ENCODE measurements at regions not wholly inside any gene's neighbourhood (a gene's known extent, or its start where the extent isn't known, plus 50 kb on each side); places are given as distances from the start of the nearest gene placed in this dataset.

DNA sequence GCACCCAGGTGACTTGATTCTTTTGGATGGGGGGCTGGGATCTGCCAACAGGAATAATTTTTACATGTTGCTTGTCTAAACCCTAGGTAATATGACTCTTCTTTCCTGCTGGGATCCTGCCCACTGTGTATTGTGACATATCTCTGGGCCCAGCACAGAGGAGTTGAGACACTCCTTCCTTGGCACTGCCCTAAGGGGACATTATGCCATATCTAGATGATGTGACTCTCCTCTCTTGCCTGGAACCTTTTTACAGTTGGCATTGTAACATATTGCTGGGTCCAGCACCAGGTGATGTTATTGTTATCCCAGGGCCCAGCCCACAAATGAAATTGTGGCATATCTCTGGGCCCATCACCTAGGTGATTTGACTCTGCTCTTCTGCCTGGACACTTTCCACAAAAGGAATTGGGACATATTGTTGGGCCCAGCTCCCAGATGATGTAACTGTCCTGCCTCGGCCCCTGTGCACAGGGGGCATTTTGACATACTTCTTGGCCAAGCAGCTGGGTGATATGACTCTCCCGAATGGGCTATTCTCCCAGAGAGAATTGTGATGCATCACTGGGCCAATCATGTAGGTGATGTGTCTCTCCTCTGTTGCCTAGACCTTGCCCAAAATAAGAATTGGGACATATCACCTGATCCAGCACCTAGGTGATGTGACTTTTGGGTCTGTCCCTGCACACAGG lies 1837.7 kb downstream of the TP53TG3F start:
- no peak for DNase-seq

GRCh38 chr16:35298460-35299243 lies 1839.2 kb downstream of the TP53TG3F start:
- no peak for DNase-seq

DNA sequence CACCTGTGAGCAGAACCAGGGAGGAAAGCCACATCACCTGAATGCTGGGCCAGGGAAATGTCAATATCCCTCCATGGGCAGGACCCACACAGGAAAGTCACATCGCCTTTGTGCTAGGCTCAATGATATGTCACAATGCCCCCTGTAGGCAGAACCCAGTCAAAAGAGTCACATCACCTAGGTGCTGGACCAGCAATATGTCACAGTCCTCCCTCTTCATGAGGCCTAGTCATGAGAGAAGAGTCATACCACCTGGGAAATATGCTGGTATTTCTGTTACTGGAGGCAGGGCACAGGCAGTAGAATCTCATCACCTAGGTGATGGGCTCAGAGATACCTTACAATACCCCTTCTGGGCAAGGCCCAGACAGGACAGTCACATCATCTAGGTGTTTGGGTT lies 1843.4 kb downstream of the TP53TG3F start:
- no peak for DNase-seq

DNA sequence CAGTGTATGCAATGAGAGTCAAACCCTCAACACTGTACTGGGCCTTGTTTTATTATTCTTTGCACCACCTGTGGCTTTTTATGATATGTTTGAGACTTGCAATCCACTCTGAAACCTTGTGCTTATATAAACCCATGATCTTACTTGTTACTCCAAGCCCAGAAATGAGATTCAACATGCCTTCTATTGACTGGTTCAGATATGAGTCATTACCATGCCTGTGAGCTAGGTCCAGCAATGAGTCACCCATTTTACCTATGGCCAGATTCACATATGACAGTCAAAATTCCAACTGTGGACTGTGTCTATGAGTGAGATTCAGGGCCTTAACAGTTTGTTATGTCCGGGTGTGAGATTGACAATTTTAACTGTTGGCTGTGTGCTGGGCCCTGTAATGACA lies 1846.1 kb downstream of the TP53TG3F start:
- DNase-seq: no peak

DNA sequence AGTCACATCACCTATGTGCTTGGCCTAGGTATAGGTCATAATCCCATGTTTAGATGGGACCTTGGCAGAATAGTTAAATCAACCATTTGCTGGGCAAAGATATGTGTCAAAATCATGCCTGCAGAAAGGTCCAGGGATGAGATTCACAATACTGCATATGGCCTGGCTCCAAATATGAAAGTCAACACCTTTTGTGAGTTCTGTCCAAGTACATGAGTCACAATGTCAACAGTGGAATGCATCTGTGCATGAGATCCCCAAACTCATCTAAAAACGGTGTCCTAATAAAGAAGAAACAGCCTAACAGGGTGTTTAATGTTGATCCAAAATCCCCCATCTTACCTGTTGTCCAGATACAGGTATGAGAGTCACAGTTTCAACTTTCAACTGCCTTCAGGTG lies 1847.5 kb downstream of the TP53TG3F start:
- no peak for DNase-seq

DNA sequence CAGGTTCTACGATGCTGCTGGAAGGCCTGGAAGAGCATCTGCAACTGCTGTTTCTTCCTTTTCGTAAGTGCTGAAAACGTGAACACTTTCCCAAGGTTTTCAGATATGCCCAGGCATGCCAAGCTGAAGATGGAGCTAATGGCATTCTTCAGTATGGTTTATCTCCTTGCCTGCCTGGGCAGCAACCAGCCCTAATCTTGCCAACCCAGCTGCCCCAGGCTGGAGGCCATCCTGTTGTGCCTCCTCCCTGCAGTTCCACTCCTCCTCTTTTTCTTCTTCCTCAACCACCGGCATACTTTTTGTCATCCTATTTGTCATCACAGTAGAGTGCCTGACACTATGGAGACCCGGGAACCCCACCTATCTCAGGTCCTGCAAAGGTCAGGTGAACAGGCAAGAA lies 1849.3 kb downstream of the TP53TG3F start:
- no peak for DNase-seq

GRCh38 chr16:35310999-35311398 lies 1851.6 kb downstream of the TP53TG3F start:
- DNase-seq: no peak

DNA sequence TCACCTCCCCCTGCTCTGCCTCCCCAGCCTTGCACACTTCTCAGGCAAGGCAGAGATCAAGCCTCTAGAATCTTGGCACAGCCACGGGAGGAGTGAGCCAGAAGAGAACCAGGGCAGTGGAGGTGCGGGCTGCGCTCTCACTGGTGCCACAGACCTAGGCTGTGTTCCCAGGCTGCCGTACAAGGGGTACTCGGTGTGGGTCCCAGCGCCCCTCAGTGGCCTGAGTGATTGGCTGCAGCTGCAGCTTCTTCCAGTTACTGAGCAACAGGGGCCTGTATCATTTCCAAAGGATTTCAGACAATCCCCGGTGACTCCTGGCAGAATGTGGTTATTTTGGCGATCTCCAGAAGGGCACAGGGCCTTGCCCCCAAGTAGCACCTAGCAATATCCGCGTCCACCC lies 1852.1 kb downstream of the TP53TG3F start:
- DNase-seq: no peak

GRCh38 chr16:35314298-35314697 lies 1854.9 kb downstream of the TP53TG3F start:
- no peak for DNase-seq

GRCh38 chr16:35319536-35320192 lies 1860.3 kb downstream of the TP53TG3F start:
- no peak for DNase-seq

DNA sequence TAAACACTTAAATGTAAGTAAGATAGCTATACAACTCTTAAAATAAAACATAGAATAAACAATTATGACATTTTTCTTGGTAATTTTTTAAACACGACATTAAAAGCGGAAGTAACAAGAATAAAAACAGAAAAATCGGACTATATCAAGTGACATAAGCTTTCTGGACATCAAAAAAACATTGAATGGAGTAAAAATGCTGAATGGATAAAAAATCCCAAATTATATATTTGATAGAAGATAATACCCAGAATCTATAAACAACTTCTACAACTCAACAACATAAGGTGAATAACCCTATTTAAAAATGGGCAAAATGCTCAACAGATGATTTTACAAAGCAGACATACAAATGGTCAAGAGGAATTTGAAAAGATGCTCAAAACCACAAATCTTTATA lies 1866.5 kb downstream of the TP53TG3F start:
- no peak for DNase-seq

DNA sequence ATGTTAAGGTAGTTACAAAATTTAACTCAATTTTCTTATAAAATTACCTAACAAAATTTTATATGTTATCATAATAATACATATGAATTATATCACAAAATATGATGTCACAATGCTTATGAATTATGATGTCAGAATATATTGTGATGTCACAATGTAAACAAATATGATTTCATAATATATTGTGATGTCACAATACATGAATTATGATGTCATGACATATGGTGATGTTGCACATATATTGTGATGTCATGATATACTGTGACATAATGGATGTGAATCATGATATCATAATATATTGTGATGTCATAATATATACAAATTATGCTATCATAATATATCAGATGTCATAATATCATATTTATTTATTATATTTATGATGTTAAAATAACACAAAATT lies 1879.9 kb downstream of the TP53TG3F start:
- no peak for DNase-seq

GRCh38 chr16:35342012-35342411 lies 1882.6 kb downstream of the TP53TG3F start:
- DNase-seq: no peak

GRCh38 chr16:35344012-35344762 lies 1884.8 kb downstream of the TP53TG3F start:
- no peak for DNase-seq

DNA sequence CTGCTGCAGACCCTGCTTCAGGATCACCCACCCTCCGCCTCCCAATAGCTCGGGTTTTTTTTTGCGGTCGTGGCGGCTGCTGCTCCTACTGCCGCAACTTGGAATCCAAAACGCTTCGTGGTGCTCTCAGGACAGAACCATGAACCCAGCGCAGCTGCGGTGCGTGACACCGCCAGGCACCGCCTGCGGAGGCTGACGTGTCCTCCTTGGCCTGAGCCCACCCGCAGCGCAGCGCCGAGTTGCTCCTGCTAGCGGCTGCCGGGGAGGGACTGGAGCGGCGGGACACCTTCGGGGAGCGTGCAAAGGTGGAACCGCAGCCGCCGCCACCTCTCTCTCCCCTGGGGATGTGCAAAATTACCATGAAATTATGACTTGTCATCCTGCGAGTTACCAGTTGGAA lies 1893.0 kb downstream of the TP53TG3F start:
- no peak for DNase-seq

- DNase-seq: no peak
These were observed 1904.1 kb downstream of the TP53TG3F start for GRCh38 chr16:35363510-35363909.

DNA sequence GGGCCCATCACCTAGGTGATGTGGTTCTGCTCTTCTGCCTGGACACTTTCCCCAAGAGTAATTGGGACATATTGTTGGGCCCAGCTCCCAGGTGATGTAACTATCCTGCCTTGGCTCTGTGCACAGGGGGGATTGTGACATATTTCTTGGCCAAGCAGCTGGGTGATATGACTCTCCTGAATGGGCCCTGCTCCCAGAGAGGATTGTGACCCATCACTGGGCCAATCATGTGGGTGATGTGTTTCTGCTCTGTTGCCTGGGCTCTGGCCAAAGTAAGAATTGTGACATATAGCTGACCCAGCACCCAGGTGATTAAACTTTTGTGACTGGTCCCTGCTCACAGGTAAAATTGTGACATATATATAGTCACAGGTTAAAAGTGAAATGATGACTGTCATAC lies 1904.9 kb downstream of the TP53TG3F start:
- no peak for DNase-seq

GRCh38 chr16:35365675-35366074 lies 1906.3 kb downstream of the TP53TG3F start:
- DNase-seq: no peak

GRCh38 chr16:35370617-35371016 lies 1911.2 kb downstream of the TP53TG3F start:
- DNase-seq: no peak

- DNase-seq: no peak
These were observed 1917.7 kb downstream of the TP53TG3F start for GRCh38 chr16:35377142-35377541.

GRCh38 chr16:35386619-35387018 lies 1927.2 kb downstream of the TP53TG3F start:
- no peak for DNase-seq

GRCh38 chr16:35391328-35391727 lies 1931.9 kb downstream of the TP53TG3F start:
- DNase-seq: peak in 1 of 2 donors; percentile 18

GRCh38 chr16:35398180-35398579 lies 1938.8 kb downstream of the TP53TG3F start:
- no peak for DNase-seq
